Common myeloid progenitor, CD34-positive (primary cell): ENCODE measurements at regions not wholly inside any gene's neighbourhood (a gene's known extent, or its start where the extent isn't known, plus 50 kb on each side); places are given as distances from the start of the nearest gene placed in this dataset.
A peak's percentile ranks its signal among the peaks of the same experiment; 100 is the strongest.
"Not testable (repeated sequence)": the region's sequence is repeated elsewhere in the genome, so short reads cannot be mapped to it uniquely, and the experiment has no call there.

Experiments
- CTCF ChIA-PET: fragments of 350-600 bp; sonication (Branson Sonifier 250); formaldehyde crosslinking; loops from one replicate; lab custom pipeline; 2021; ENCODE audit warnings: antibody characterized with exemption; lab: Charles Lee
- POLR2A ChIA-PET: fragments of 350-600 bp; sonication (Branson Sonifier 250); formaldehyde crosslinking; loops from one replicate; lab custom pipeline; 2021; ENCODE audit warnings: antibody characterized with exemption; lab: Charles Lee
- DNase-seq, 3 donors: peaks; one replicate each; pipeline versions ENCODE4 v3.0.0 to v3.0.0-alpha.2; 2013
- H3K27ac ChIP-seq, 2 experiments: 1 replicate in 1 of 2; 2 replicates in 1 of 2; pipeline ENCODE4 v1.7.0; 2013; ENCODE audit warnings: inconsistent platforms in 2 of 2, low read length in 2 of 2, mild to moderate bottlenecking in 2 of 2, low read depth in 1 of 2, moderate library complexity in 1 of 2; ENCODE audit not compliant: severe bottlenecking in 2 of 2, insufficient read depth in 1 of 2, poor library complexity in 1 of 2
- H3K27me3 ChIP-seq, 5 experiments: replicated peaks in 2 of 5; 1 replicate in 3 of 5; 2 replicates in 2 of 5; pipeline versions ENCODE4 v1.6.1 to v1.7.0; 2013; ENCODE audit warnings: low read length in 4 of 5, mild to moderate bottlenecking in 2 of 5, moderate library complexity in 2 of 5, inconsistent platforms in 1 of 5; ENCODE audit not compliant: insufficient read depth in 5 of 5, control insufficient read depth in 4 of 5
- H3K36me3 ChIP-seq, 4 experiments: 1 replicate in 2 of 4; 2 replicates in 2 of 4; pipeline versions ENCODE4 v1.6.1 to v1.7.0; 2013; ENCODE audit warnings: low read length in 3 of 4, control low read depth in 1 of 4, mild to moderate bottlenecking in 1 of 4; ENCODE audit not compliant: control insufficient read depth in 4 of 4, insufficient read depth in 4 of 4
- H3K4me1 ChIP-seq, 4 experiments: 1 replicate in 3 of 4; 2 replicates in 1 of 4; pipeline versions ENCODE4 v1.6.1 to v1.7.1; 2013; ENCODE audit warnings: low read length in 3 of 4, mild to moderate bottlenecking in 3 of 4, control low read depth in 1 of 4, inconsistent platforms in 1 of 4, moderate library complexity in 1 of 4; ENCODE audit not compliant: control insufficient read depth in 4 of 4, insufficient read depth in 4 of 4; ENCODE audit errors: control extremely low read depth in 1 of 4
- H3K4me3 ChIP-seq, 7 experiments: 1 replicate in 4 of 7; 2 replicates in 3 of 7; pipeline versions ENCODE4 v1.5.1 to v1.7.0; 2013; ENCODE audit warnings: mild to moderate bottlenecking in 7 of 7, low read length in 6 of 7, moderate library complexity in 6 of 7, inconsistent platforms in 2 of 7, low read depth in 2 of 7, control low read depth in 1 of 7; ENCODE audit not compliant: insufficient read depth in 4 of 7, control insufficient read depth in 1 of 7; ENCODE audit errors: extremely low read depth in 1 of 7
- H3K9me3 ChIP-seq, 5 experiments: 1 replicate in 4 of 5; 2 replicates in 1 of 5; pipeline versions ENCODE4 v1.6.1 to v1.7.1; 2013; ENCODE audit warnings: low read length in 4 of 5, mild to moderate bottlenecking in 2 of 5, inconsistent platforms in 1 of 5, low read depth in 1 of 5, moderate library complexity in 1 of 5; ENCODE audit not compliant: control insufficient read depth in 4 of 5, insufficient read depth in 2 of 5; ENCODE audit errors: control extremely low read depth in 1 of 5
- WGBS: methylation state at CpG from one replicate; pipeline ENCODE4 v1.1.5; 2013; ENCODE audit not compliant: insufficient coverage; 5-methylcytosine and 5-hydroxymethylcytosine counted together

- Histone ChIP-seq H3K4me1 (peaks cover 0 to 12% (median 0%) of the 10 kb centered on the region in 4 experiments), H3K9me3 (peaks cover 0 to 3% (median 0%) of the 10 kb centered on the region in 5 experiments), H3K27me3 (no peaks in the 10 kb centered on the region), H3K27ac (peak overlapping the region in 1 of 2 experiments; percentile 1), H3K36me3 (no peaks in the 10 kb centered on the region), H3K4me3 (no peak overlapping the region)
- ChIA-PET CTCF (no interaction called here), POLR2A (no interaction called here)
- no CpG with 5 or more reads among the region's 1 CpG for WGBS
- no peak for DNase-seq
Measured at GRCh38 chr5:50564558-50564957, 101.9 kb upstream of the PARP8 start.

DNA sequence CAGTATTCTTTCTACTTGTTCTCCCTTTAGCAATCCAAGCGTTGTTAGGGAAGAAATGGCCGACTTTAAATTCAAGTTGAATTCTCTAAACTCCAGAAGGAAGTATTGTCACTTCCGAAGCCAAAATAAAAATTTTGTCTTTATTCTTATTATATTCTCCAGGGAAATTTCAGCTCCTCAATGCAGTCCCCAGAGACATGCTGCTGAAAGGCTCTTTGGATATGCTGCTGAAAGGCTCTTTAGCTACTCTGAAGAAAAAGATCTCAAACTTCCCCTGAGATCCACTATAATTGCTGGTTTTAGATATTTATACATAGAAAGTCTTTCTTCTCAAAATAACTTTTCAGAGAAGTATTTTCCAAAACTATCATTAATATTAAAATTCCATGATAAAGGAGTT is 92.3 kb upstream of the PARP8 start:
- Histone ChIP-seq H3K27ac (no peak overlapping the region), H3K36me3 (no peaks in the 10 kb centered on the region), H3K27me3 (peaks cover 0 to 5% (median 0%) of the 10 kb centered on the region in 5 experiments), H3K9me3 (peaks cover 0 to 2% (median 0%) of the 10 kb centered on the region in 5 experiments), H3K4me3 (peak overlapping the region in 1 of 7 experiments; percentile 59), H3K4me1 (peaks cover 0 to 2% (median 0%) of the 10 kb centered on the region in 4 experiments)
- ChIA-PET CTCF (no interaction called here), POLR2A (no interaction called here)
- WGBS: no CpG with 5 or more reads among the region's 3 CpGs
- no peak for DNase-seq

DNA sequence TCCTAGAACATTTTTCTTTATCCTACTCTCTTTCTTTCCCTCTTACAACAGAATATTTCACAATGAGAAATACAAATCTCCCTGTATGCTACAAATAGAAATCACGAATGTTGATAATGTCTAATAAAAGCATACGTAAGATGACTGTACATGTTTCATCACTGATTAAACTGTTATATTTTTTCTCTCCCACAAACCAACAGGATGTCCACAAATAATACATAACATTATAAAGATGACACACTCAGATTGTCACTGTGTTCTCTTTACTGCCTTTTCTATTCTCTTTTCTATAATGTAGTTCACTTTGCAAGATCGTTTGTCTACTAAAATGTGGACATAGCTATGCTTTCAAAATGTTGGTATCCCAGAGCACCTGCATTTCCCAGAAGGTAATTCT is 90.7 kb upstream of the PARP8 start:
- DNase-seq: no peak
- Histone ChIP-seq H3K9me3 (no peaks in the 10 kb centered on the region), H3K4me1 (peaks cover 0 to 2% (median 0%) of the 10 kb centered on the region in 4 experiments), H3K4me3 (no peak overlapping the region), H3K36me3 (no peaks in the 10 kb centered on the region), H3K27me3 (peaks cover 0 to 5% (median 0%) of the 10 kb centered on the region in 5 experiments), H3K27ac (no peak overlapping the region)
- CTCF ChIA-PET: no interaction called here
- POLR2A ChIA-PET: no interaction called here
- 83% methylated on average over 1 of the region's 3 CpGs for WGBS

GRCh38 chr5:50576265-50576664 is 90.2 kb upstream of the PARP8 start:
- no peak for DNase-seq
- Histone ChIP-seq H3K27me3 (peaks cover 0 to 5% (median 0%) of the 10 kb centered on the region in 5 experiments), H3K27ac (no peak overlapping the region), H3K9me3 (no peaks in the 10 kb centered on the region), H3K4me3 (no peak overlapping the region), H3K36me3 (no peaks in the 10 kb centered on the region), H3K4me1 (peaks cover 0 to 2% (median 0%) of the 10 kb centered on the region in 4 experiments)
- ChIA-PET POLR2A (no interaction called here), CTCF (interaction anchor here (0.7 kb wide), 1 partner anchor 10 kb away, joined by 3 read pairs; no protein-coding TSS in a partner anchor)

GRCh38 chr5:50576686-50577256 is 89.7 kb upstream of the PARP8 start:
- Histone ChIP-seq H3K4me1 (peaks cover 0 to 2% (median 0%) of the 10 kb centered on the region in 4 experiments), H3K27me3 (peaks cover 0 to 5% (median 0%) of the 10 kb centered on the region in 5 experiments), H3K4me3 (no peak overlapping the region), H3K9me3 (no peaks in the 10 kb centered on the region), H3K36me3 (no peaks in the 10 kb centered on the region), H3K27ac (no peak overlapping the region)
- CTCF ChIA-PET: interaction anchor here (0.6 to 0.7 kb wide), 2 partner anchors 9 to 54 kb away, joined by 3 read pairs; no protein-coding TSS in a partner anchor
- 88% methylated on average over 1 of the region's 1 CpG for WGBS
- POLR2A ChIA-PET: no interaction called here
- DNase-seq: no peak

DNA sequence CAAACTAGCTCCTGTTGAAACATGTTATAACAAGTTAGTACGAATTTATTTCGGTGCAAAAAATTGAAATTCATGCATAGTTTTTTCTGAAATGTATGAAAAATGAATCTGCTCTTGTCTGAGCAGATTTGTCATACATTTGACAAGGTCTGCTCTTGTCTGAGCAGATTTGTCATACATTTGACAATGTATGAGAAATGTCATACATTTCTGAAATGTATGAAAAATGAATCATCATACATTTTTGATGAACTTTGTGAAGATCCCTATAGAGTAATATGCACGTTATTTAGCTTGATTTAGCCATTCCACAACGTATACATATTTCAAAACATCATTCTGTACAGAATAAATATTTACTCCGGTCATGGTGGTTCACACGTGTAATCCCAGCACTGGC is 85.9 kb upstream of the PARP8 start:
- Histone ChIP-seq H3K27ac (no peak overlapping the region), H3K27me3 (peaks cover 0 to 5% (median 0%) of the 10 kb centered on the region in 5 experiments), H3K4me3 (no peak overlapping the region), H3K36me3 (no peaks in the 10 kb centered on the region), H3K4me1 (no peaks in the 10 kb centered on the region), H3K9me3 (no peaks in the 10 kb centered on the region)
- ChIA-PET POLR2A (interaction anchor here (0.6 kb wide), 1 partner anchor 8 kb away, joined by 4 read pairs; no protein-coding TSS in a partner anchor), CTCF (no interaction called here)
- 100% methylated on average over 6 of the region's 6 CpGs for WGBS
- DNase-seq: peak in 1 of 3 donors; percentile 13

DNA sequence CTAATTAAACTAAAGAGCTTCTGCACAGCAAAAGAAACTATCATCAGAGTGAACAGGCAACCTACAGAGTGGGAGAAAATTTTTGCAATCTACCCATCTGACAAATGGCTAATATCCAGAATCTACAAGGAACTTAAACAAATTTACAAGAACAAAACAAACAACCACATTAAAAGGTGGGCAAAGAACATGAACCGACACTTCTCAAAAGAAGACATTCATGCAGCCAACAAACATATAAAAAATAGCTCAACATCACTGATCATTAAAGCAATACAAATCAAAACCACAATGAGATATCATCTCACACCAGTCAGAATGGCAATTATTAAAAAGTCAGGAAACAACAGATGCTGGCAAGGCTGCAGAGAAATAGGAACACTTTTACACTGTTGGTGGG is 84.6 kb upstream of the PARP8 start:
- WGBS: 80% methylated on average over 1 of the region's 1 CpG
- H3K4me3 ChIP-seq, DNase-seq, H3K36me3 ChIP-seq, H3K9me3 ChIP-seq, CTCF ChIA-PET, H3K4me1 ChIP-seq, H3K27ac ChIP-seq, POLR2A ChIA-PET, H3K27me3 ChIP-seq: not testable (repeated sequence)
